PC-3 (cell line): ENCODE measurements at regions not wholly inside any gene's neighbourhood (a gene's known extent, or its start where the extent isn't known, plus 50 kb on each side); places are given as distances from the start of the nearest gene placed in this dataset.

Experiments used
- ATAC-seq: fragments of 200-7000 bp; cut with Tn5 transposase; 2 replicates; pipeline ENCODE4 v1.9.1; 2020; ENCODE audit warnings: mild to moderate bottlenecking, moderate library complexity
- BruUV-seq: library from RNA; stranded (reverse); fragments of 400-500 nt; replicated peaks from 2 replicates; lab custom pipeline; 2021; lab: Mats Ljungman, UMichigan
- CTCF ChIA-PET: fragments of 300-600 bp; sonication (Branson Sonifier 250); formaldehyde crosslinking; loops from one replicate; lab custom pipeline; 2022; ENCODE audit warnings: antibody characterized with exemption; lab: Charles Lee
- POLR2A ChIA-PET: fragments of 300-600 bp; sonication (Branson Sonifier 250); formaldehyde crosslinking; loops from one replicate; lab custom pipeline; 2022; ENCODE audit warnings: antibody characterized with exemption; ENCODE audit not compliant: unreplicated experiment; lab: Charles Lee
- DNase-seq: peaks from one replicate; pipeline ENCODE4 v3.0.0-alpha.2; 2015
- H2AFZ ChIP-seq: fragments of 300-600 bp; sonication (generic); 2 replicates; pipeline ENCODE4 v1.6.0; 2016; ENCODE audit warnings: antibody characterized with exemption, low read length
- H3F3A ChIP-seq: fragments of 300-600 bp; sonication (generic); one replicate; pipeline ENCODE4 v1.6.0; 2017; ENCODE audit warnings: antibody characterized with exemption, low read length, control low read depth, mild to moderate bottlenecking; ENCODE audit not compliant: unreplicated experiment
- H3K27ac ChIP-seq: fragments of 300-600 bp; sonication (generic); 2 replicates; pipeline ENCODE4 v1.5.1; 2016; ENCODE audit warnings: mild to moderate bottlenecking, low read length
- H3K27me3 ChIP-seq: fragments of 300-600 bp; sonication (generic); 2 replicates; pipeline ENCODE4 v1.6.1; 2016; ENCODE audit warnings: low read length, mixed read lengths
- H3K36me3 ChIP-seq: fragments of 300-600 bp; sonication (generic); 2 replicates; pipeline ENCODE4 v1.6.1; 2016; ENCODE audit warnings: low read depth, mixed run types, low read length, mixed read lengths
- H3K4me1 ChIP-seq: fragments of 300-600 bp; sonication (generic); 2 replicates; pipeline ENCODE4 v1.5.1; 2016; ENCODE audit warnings: low read length; ENCODE audit not compliant: insufficient read depth
- H3K4me2 ChIP-seq: fragments of 300-600 bp; sonication (generic); 2 replicates; pipeline ENCODE4 v1.6.0; 2016; ENCODE audit warnings: low read length
- H3K4me3 ChIP-seq: fragments of 300-600 bp; sonication (generic); 2 replicates; pipeline ENCODE4 v1.5.1; 2016; ENCODE audit warnings: mild to moderate bottlenecking, low read length, mixed read lengths
- H3K79me2 ChIP-seq: fragments of 300-600 bp; sonication (generic); 2 replicates; pipeline ENCODE4 v1.6.1; 2017; ENCODE audit warnings: low read length, mixed read lengths
- H3K9ac ChIP-seq: fragments of 300-600 bp; sonication (generic); 2 replicates; pipeline ENCODE4 v1.6.0; 2016; ENCODE audit warnings: mild to moderate bottlenecking, low read length
- H3K9me2 ChIP-seq: fragments of 300-600 bp; sonication (generic); replicated peaks from 2 replicates; pipeline ENCODE4 v1.6.1; 2016; ENCODE audit warnings: mixed run types, low read length, mixed read lengths
- H3K9me3 ChIP-seq: fragments of 300-600 bp; sonication (generic); 2 replicates; pipeline ENCODE4 v1.6.1; 2016; ENCODE audit warnings: low read length, mixed read lengths
- H4K20me1 ChIP-seq: fragments of 300-600 bp; sonication (generic); 2 replicates; pipeline ENCODE4 v1.6.1; 2016; ENCODE audit warnings: low read length, mixed read lengths
- CTCF ChIP-seq: fragments of 300-600 bp; sonication (generic); conservative IDR thresholded peaks from 2 replicates; pipeline ENCODE4 v1.5.1; 2017; ENCODE audit warnings: antibody characterized with exemption, low read depth, mild to moderate bottlenecking, low read length
- EZH2 ChIP-seq: fragments of 300-600 bp; sonication (generic); IDR thresholded peaks from one replicate; pipeline ENCODE4 v1.6.1; 2017; ENCODE audit warnings: antibody characterized with exemption, mild to moderate bottlenecking, low read length; ENCODE audit not compliant: unreplicated experiment
- EZH2phosphoT487 ChIP-seq: fragments of 300-600 bp; sonication (generic); IDR thresholded peaks from 2 replicates; pipeline ENCODE4 v1.6.1; 2018; ENCODE audit warnings: mild to moderate bottlenecking, antibody characterized with exemption, low read length, borderline replicate concordance
- intact Hi-C: fragments of 100-400 bp; cut with micrococcal nuclease; formaldehyde crosslinking; loops from 2 replicates; pipeline ENCODE4 v1.9.0; 2023

- no peak for DNase-seq
- Histone ChIP-seq H3F3A (no peaks in the 10 kb centered on the region), H3K4me2 (no peak overlapping the region), H3K9me3 (no peaks in the 10 kb centered on the region), H4K20me1 (no peaks in the 10 kb centered on the region), H3K79me2 (no peaks in the 10 kb centered on the region), H3K9me2 (no peaks in the 10 kb centered on the region), H3K4me3 (no peak overlapping the region), H3K4me1 (no peaks in the 10 kb centered on the region), H3K27ac (no peak overlapping the region), H2AFZ (no peak overlapping the region), H3K36me3 (no peaks in the 10 kb centered on the region), H3K27me3 (peaks cover 21% of the 10 kb centered on the region; the same call in 1 of the 2 replicates), H3K9ac (no peak overlapping the region)
- no TSS peak for BruUV-seq
- intact Hi-C loops = loop anchor here (10.0 kb wide), 1 partner anchor 1464 kb away; no protein-coding TSS in a partner anchor
- POLR2A ChIA-PET = no interaction called here
- no peak for ATAC-seq
- CTCF ChIA-PET = no interaction called here
- TF ChIP-seq EZH2phosphoT487 (no peak), CTCF (no peak), EZH2 (no peak)
Observed at GRCh38 chr7:95710711-95711110, 61.6 kb upstream of the DYNC1I1 start.

DNA sequence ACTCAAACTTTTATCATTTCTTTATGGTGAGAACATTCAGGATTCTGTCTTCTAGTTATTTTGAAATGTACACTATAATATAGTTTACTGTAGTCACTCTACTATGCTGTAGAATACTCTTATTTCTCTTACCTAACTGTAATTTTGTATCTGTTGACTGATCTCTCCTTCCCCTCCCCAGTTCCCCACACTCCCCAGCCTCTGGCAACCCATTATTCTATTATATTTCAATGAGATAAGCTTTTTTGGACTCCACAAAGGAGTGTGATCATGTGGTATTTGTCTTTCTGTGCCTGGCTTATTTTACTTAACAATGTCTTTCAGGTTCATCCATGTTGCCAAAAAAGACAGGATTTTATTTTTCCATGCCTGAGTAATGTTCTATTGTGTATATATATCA is 71.4 kb upstream of the DYNC1I1 start:
- no peak overlapping the region for H2AFZ ChIP-seq
- no peaks in the 10 kb centered on the region for H3K36me3 ChIP-seq
- ATAC-seq (no peak), DNase-seq (no peak)
- H3K4me1 ChIP-seq = no peaks in the 10 kb centered on the region
- no TSS peak for BruUV-seq
- ChIA-PET CTCF (no interaction called here), POLR2A (no interaction called here)
- peaks cover 22% of the 10 kb centered on the region for H3K27me3 ChIP-seq
- H3K4me3 ChIP-seq = no peak overlapping the region
- no peaks in the 10 kb centered on the region for H4K20me1 ChIP-seq
- no peak overlapping the region for H3K27ac ChIP-seq
- no peaks in the 10 kb centered on the region for H3K9me2 ChIP-seq
- no peaks in the 10 kb centered on the region for H3F3A ChIP-seq
- TF ChIP-seq EZH2 = no peak
- TF ChIP-seq EZH2phosphoT487 = no peak
- no peak for TF ChIP-seq CTCF
- no peak overlapping the region for H3K4me2 ChIP-seq
- no peaks in the 10 kb centered on the region for H3K9me3 ChIP-seq
- H3K79me2 ChIP-seq = no peaks in the 10 kb centered on the region
- intact Hi-C loops = no loop called here
- H3K9ac ChIP-seq = no peak overlapping the region

DNA sequence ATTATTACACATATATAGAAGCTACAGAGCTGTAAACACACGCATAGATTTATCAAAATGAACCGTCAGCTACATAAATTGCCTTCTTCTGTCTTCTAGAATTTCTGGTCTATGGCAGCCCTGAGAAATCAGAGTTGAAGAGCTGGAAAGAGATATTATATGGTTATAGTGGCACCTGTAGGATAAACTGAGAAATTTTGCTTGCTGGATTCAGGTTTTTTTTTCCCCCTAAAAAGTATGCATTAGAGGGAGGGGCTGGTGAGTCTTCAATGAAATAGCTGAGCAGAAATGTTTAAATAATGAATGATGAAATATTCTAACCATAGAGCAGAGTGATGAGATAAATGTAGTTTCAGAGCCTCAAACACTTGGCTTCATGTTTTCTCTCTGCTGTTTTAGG is 78.0 kb upstream of the DYNC1I1 start:
- no peak overlapping the region for H3K4me2 ChIP-seq
- no TSS peak for BruUV-seq
- ATAC-seq = no peak
- no peak overlapping the region for H2AFZ ChIP-seq
- no peaks in the 10 kb centered on the region for H3K79me2 ChIP-seq
- no peak; the same call in 1 of the 2 replicates for TF ChIP-seq CTCF
- no peak for TF ChIP-seq EZH2phosphoT487
- TF ChIP-seq EZH2 = no peak
- no peaks in the 10 kb centered on the region for H3K9me2 ChIP-seq
- POLR2A ChIA-PET = interaction anchor here (0.7 kb wide), 1 partner anchor 104 kb away, joined by 3 read pairs; no protein-coding TSS in a partner anchor
- H3K36me3 ChIP-seq = no peaks in the 10 kb centered on the region
- peaks cover 20% of the 10 kb centered on the region for H3K27me3 ChIP-seq
- no peak for DNase-seq
- H3K4me3 ChIP-seq = no peak overlapping the region
- H3K9me3 ChIP-seq = no peaks in the 10 kb centered on the region
- intact Hi-C loops = no loop called here
- no peak overlapping the region for H3K9ac ChIP-seq
- CTCF ChIA-PET = interaction anchor here (0.7 kb wide), 1 partner anchor 362 kb away, joined by 3 read pairs; no protein-coding TSS in a partner anchor
- H3F3A ChIP-seq = no peaks in the 10 kb centered on the region
- no peaks in the 10 kb centered on the region for H4K20me1 ChIP-seq
- H3K4me1 ChIP-seq = peaks cover 9% of the 10 kb centered on the region
- no peak overlapping the region for H3K27ac ChIP-seq
